Brain pericyte (primary cell): ENCODE measurements at regions not wholly inside any gene's neighbourhood (a gene's known extent, or its start where the extent isn't known, plus 50 kb on each side); places are given as distances from the start of the nearest gene placed in this dataset.
"Not testable (repeated sequence)": the region's sequence is repeated elsewhere in the genome, so short reads cannot be mapped to it uniquely, and the experiment has no call there.

ENCODE experiments used
- DNase-seq: peaks from one replicate; pipeline ENCODE4 v3.0.0-alpha.2; 2012; ENCODE audit warnings: low read depth, low spot score

- not testable (repeated sequence) for DNase-seq
These were observed 64.4 kb downstream of the KLRB1 start for GRCh38 chr12:9543341-9543740.

- DNase-seq, result not testable (repeated sequence)
These were observed 64.9 kb downstream of the KLRB1 start for GRCh38 chr12:9542827-9543226.

GRCh38 chr12:9515925-9516324, 91.8 kb downstream of the KLRB1 start:
- DNase-seq, result not testable (repeated sequence)

- DNase-seq, result not testable (repeated sequence)
These were observed 95.0 kb downstream of the KLRB1 start for GRCh38 chr12:9512695-9513094.

GRCh38 chr12:9510392-9511011, 97.2 kb downstream of the KLRB1 start:
- DNase-seq, result not testable (repeated sequence)

GRCh38 chr12:9509464-9510161, 98.1 kb downstream of the KLRB1 start:
- no peak for DNase-seq

- no peak for DNase-seq
These were observed 101.0 kb downstream of the KLRB1 start for GRCh38 chr12:9506746-9507145.

GRCh38 chr12:9503384-9503783, 104.3 kb downstream of the KLRB1 start:
- DNase-seq, result not testable (repeated sequence)

- DNase-seq, result not testable (repeated sequence)
These were observed 104.9 kb downstream of the KLRB1 start for GRCh38 chr12:9502845-9503244.

- not testable (repeated sequence) for DNase-seq
These were observed 114.4 kb downstream of the KLRB1 start for GRCh38 chr12:9493325-9493724.

- DNase-seq, result not testable (repeated sequence)
These were observed 126.4 kb downstream of the KLRB1 start for GRCh38 chr12:9481289-9481688.

GRCh38 chr12:9474197-9474596, 133.5 kb downstream of the KLRB1 start:
- not testable (repeated sequence) for DNase-seq

- DNase-seq, result not testable (repeated sequence)
These were observed 134.1 kb downstream of the KLRB1 start for GRCh38 chr12:9473638-9474037.

- DNase-seq, result not testable (repeated sequence)
These were observed 136.2 kb downstream of the KLRB1 start for GRCh38 chr12:9471501-9471900.

GRCh38 chr12:9470367-9470766, 137.3 kb downstream of the KLRB1 start:
- not testable (repeated sequence) for DNase-seq

- DNase-seq, result not testable (repeated sequence)
These were observed 137.8 kb downstream of the KLRB1 start for GRCh38 chr12:9469956-9470355.

GRCh38 chr12:9469463-9469862, 138.3 kb downstream of the KLRB1 start:
- DNase-seq, result not testable (repeated sequence)

GRCh38 chr12:9468998-9469397, 138.7 kb downstream of the KLRB1 start:
- not testable (repeated sequence) for DNase-seq

GRCh38 chr12:9468144-9468543, 139.6 kb downstream of the KLRB1 start:
- not testable (repeated sequence) for DNase-seq

- DNase-seq, result no peak
These were observed 143.3 kb downstream of the KLRB1 start for GRCh38 chr12:9464408-9464807.

- not testable (repeated sequence) for DNase-seq
These were observed 152.2 kb downstream of the KLRB1 start for GRCh38 chr12:9455516-9455915.

- not testable (repeated sequence) for DNase-seq
These were observed 153.7 kb downstream of the KLRB1 start for GRCh38 chr12:9454021-9454420.

GRCh38 chr12:9450127-9450567, 157.6 kb downstream of the KLRB1 start:
- DNase-seq, result not testable (repeated sequence)
